Suprapubic skin (tissue), 3 donors: ENCODE measurements at regions not wholly inside any gene's neighbourhood (a gene's known extent, or its start where the extent isn't known, plus 50 kb on each side); places are given as distances from the start of the nearest gene placed in this dataset.

Source experiments
- CTCF ChIP-seq, 2 donors: fragments of 200-600 bp in 1 of 2; fragments of 450-650 bp in 1 of 2; sonication (generic) in 1 of 2; IDR thresholded peaks; one replicate each; pipeline ENCODE4 v1.5.1; 2016 to 2019; ENCODE audit warnings: antibody characterized with exemption in 2 of 2, mild to moderate bottlenecking in 1 of 2, moderate library complexity in 1 of 2
- POLR2A ChIP-seq, 2 donors: fragments of 450-650 bp; IDR thresholded peaks; one replicate each; pipeline ENCODE4 v1.6.1; 2017; ENCODE audit warnings: antibody characterized with exemption in 2 of 2, mild to moderate bottlenecking in 2 of 2, moderate library complexity in 2 of 2

GRCh38 chr20:11626551-11626950, 291.1 kb upstream of the BTBD3 start:
- TF ChIP-seq CTCF (IDR thresholded peaks at IDR 0.05) (no peak), POLR2A (IDR thresholded peaks at IDR 0.05) (no peak)
